ENCODE measurements at regions not wholly inside any gene's neighbourhood (a gene's known extent, or its start where the extent isn't known, plus 50 kb on each side); places are given as distances from the start of the nearest gene placed in this dataset.

- TF ChIP-seq POLR2A (IDR thresholded peaks at IDR 0.05; ENCODE audit: low read length), result no peak
- no peak for TF ChIP-seq GATA1 (IDR thresholded peaks at IDR 0.05; ENCODE audit: low read depth, low read length)
Measured at GRCh38 chr6:14360565-14360964, 243.0 kb downstream of the CD83 start.

Measured in erythroblast (primary cell).